Kidney (tissue), 13 donors: ENCODE measurements at regions not wholly inside any gene's neighbourhood (a gene's known extent, or its start where the extent isn't known, plus 50 kb on each side); places are given as distances from the start of the nearest gene placed in this dataset.

Experiments used
- DNase-seq, 5 donors: peaks; one replicate each; pipeline ENCODE4 v3.0.0-alpha.2; 2013 to 2020
- FAIRE-seq: peaks from 2 replicates; lab custom pipeline; 2012; peaks lifted over from hg19 to GRCh38; lab: Jason Lieb, UNC
- H3K27ac ChIP-seq, 2 donors: one replicate each; pipeline ENCODE4 v1.7.0; 2013; ENCODE audit warnings: low read depth in 2 of 2, low read length in 2 of 2, inconsistent platforms in 1 of 2
- H3K27me3 ChIP-seq: one replicate; pipeline ENCODE4 v1.7.1; 2013; ENCODE audit warnings: low read length, inconsistent platforms; ENCODE audit not compliant: control insufficient read depth, insufficient read depth
- H3K36me3 ChIP-seq, 3 donors: one replicate each; pipeline versions ENCODE4 v1.7.0 to v1.7.1; 2013; ENCODE audit warnings: low read length in 3 of 3, control low read depth in 1 of 3, inconsistent platforms in 1 of 3; ENCODE audit not compliant: insufficient read depth in 3 of 3, control insufficient read depth in 2 of 3
- H3K4me1 ChIP-seq, 3 donors: one replicate each; pipeline versions ENCODE4 v1.7.0 to v1.7.1; 2013; ENCODE audit warnings: low read length in 3 of 3, inconsistent platforms in 1 of 3, low read depth in 1 of 3; ENCODE audit not compliant: control insufficient read depth in 2 of 3, insufficient read depth in 2 of 3
- H3K4me3 ChIP-seq, 3 donors: one replicate each; pipeline versions ENCODE4 v1.7.0 to v1.8.1; 2013; ENCODE audit warnings: low read length in 3 of 3, control low read depth in 1 of 3, inconsistent platforms in 1 of 3
- H3K9ac ChIP-seq, 3 donors: one replicate each; pipeline versions ENCODE4 v1.7.0 to v1.7.1; 2013; ENCODE audit warnings: low read length in 3 of 3, control low read depth in 1 of 3, inconsistent platforms in 1 of 3
- H3K9me3 ChIP-seq, 3 donors: one replicate each; pipeline versions ENCODE4 v1.7.0 to v1.7.1; 2013; ENCODE audit warnings: low read length in 3 of 3, control low read depth in 1 of 3, inconsistent platforms in 1 of 3; ENCODE audit not compliant: control insufficient read depth in 2 of 3, insufficient read depth in 1 of 3
- intact Hi-C: fragments of 100-400 bp; cut with DNase I; formaldehyde crosslinking; loops from one replicate; pipeline ENCODE4 v1.11.1; 2022
- TF ChIP-seq, protein P1 (sequence below): IDR thresholded peaks from 3 replicates; pipeline ENCODE4 v1.5.1; 2012; ENCODE audit warnings: mild to moderate bottlenecking, moderate library complexity, borderline replicate concordance; ENCODE audit not compliant: insufficient read depth; ENCODE audit errors: extremely low read depth
- donor health status: control.
- donor health status: control.
- donor health status: control.
- donor health status: control.
- donor health status: control.
- donor health status: DM: yes; HTN: yes; CAD: no.
- donor health status: Normal renal cell carcinoma (clear cell type).

DNA sequence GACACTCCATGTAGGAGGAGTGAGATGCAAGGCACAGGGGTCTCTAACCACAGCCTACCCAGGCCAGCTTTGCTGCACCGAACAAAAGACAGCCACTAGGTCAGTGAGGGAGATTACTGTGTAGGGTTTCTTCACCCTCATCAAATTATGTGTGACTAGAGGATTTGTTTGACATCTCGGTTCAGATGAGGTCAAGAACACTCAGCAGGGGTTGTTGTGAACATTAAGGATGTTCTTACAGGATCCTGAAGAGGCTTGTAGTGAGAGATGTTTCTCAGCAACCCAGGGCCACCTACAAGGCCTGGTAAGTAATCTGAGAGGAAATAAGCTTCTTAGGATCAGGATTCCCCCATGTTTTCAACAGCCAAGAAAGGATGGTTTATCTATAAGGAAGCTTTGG, 202.1 kb downstream of the NXPE2 start:
- no peaks in the 10 kb centered on the region for H3K36me3 ChIP-seq
- H3K27ac ChIP-seq, result no peak overlapping the region
- H3K9me3 ChIP-seq, result no peaks in the 10 kb centered on the region
- FAIRE-seq (no peak), DNase-seq (no peak)
- H3K27me3 ChIP-seq, result no peaks in the 10 kb centered on the region
- TF ChIP-seq, protein P1, sequence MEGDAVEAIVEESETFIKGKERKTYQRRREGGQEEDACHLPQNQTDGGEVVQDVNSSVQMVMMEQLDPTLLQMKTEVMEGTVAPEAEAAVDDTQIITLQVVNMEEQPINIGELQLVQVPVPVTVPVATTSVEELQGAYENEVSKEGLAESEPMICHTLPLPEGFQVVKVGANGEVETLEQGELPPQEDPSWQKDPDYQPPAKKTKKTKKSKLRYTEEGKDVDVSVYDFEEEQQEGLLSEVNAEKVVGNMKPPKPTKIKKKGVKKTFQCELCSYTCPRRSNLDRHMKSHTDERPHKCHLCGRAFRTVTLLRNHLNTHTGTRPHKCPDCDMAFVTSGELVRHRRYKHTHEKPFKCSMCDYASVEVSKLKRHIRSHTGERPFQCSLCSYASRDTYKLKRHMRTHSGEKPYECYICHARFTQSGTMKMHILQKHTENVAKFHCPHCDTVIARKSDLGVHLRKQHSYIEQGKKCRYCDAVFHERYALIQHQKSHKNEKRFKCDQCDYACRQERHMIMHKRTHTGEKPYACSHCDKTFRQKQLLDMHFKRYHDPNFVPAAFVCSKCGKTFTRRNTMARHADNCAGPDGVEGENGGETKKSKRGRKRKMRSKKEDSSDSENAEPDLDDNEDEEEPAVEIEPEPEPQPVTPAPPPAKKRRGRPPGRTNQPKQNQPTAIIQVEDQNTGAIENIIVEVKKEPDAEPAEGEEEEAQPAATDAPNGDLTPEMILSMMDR, result no peak
- H3K4me1 ChIP-seq, result no peaks in the 10 kb centered on the region
- H3K4me3 ChIP-seq, result no peak overlapping the region
- intact Hi-C loops, result no loop called here
- H3K9ac ChIP-seq, result no peak overlapping the region

DNA sequence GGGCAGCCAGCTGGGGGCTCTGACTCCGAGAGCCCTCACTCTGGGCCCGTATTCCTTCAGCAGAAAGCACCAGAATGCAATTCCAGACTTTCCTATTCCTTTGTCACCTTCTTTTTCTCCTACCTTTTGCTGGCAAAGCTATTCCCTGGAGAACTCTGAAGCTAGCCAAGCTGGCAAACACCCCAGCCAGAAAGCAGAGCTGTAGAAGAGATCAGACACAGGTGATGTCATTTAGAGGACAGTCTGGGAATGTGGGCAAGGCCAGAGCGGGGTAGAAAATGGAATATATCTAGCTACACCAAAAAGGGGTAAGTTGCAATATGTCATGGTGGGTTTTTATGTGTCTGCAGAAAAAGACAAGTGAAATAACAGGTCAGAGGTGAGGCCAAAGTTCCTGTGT, 205.1 kb downstream of the NXPE2 start:
- DNase-seq, result no peak
- TF ChIP-seq, protein P1, result no peak
- intact Hi-C loops, result no loop called here
- H3K9me3 ChIP-seq, result no peaks in the 10 kb centered on the region
- H3K9ac ChIP-seq, result no peak overlapping the region
- H3K36me3 ChIP-seq, result no peaks in the 10 kb centered on the region
- no peak overlapping the region for H3K27ac ChIP-seq
- no peaks in the 10 kb centered on the region for H3K4me1 ChIP-seq
- H3K4me3 ChIP-seq, result no peak overlapping the region
- no peaks in the 10 kb centered on the region for H3K27me3 ChIP-seq
- FAIRE-seq, result no peak

DNA sequence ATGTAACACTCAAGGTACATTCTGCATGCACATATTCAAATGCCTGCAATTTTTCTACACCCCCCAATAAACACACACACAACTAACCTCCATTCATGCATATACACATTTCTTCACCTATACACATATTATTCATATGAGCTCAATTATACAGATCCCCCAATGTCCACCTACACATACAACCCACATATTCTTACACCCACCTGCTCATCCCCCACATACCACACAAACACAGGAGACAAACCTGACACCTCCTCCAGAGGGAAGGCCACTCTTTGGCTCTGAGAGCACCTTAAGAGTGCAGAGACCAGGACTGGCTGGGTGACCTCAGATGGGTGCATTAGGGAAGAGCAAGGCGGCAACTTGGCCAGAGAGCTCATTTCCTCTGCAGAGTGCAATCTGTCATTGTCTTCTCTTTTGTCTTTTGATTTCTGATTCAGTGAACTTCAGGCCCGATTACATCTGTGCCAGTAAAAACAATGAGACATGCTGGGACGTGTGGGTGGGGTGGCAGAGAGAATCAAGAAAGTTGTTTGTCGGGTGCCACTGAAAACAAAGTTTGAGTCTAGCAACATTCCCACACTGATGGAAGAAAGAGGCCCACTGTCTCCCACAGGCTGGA, 208.4 kb downstream of the NXPE2 start:
- no peak for DNase-seq
- H3K4me1 ChIP-seq, result peaks cover 0 to 12% (median 3%) of the 10 kb centered on the region in 3 donors
- intact Hi-C loops, result no loop called here
- no peak overlapping the region for H3K9ac ChIP-seq
- no peak for FAIRE-seq
- no peak overlapping the region for H3K4me3 ChIP-seq
- H3K27ac ChIP-seq, result no peak overlapping the region
- H3K36me3 ChIP-seq, result no peaks in the 10 kb centered on the region
- H3K27me3 ChIP-seq, result no peaks in the 10 kb centered on the region
- no peaks in the 10 kb centered on the region for H3K9me3 ChIP-seq
- TF ChIP-seq, protein P1, result no peak

DNA sequence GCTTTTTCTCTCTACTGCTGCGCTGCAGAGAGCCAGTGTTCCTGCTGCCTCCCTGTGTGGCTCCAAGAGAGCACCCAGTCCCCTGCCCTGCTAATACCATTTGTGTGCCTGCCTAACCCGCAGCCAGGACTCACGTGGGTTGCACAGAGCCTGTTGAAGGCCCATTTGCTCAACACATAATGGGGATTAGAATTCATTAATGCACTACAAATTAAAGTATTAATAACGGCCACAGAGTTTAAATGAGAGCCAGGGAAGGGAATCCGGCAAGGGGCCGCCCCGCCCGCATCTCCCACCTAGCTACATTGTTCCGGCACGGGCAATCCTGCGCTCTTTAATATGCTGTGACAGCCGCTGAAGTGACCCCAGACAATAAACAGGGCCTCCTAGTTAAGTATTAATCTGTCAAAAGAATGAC, 211.3 kb downstream of the NXPE2 start:
- Histone ChIP-seq H3K4me1 (peaks cover 0 to 12% (median 3%) of the 10 kb centered on the region in 3 donors), H3K27me3 (no peaks in the 10 kb centered on the region), H3K36me3 (no peaks in the 10 kb centered on the region), H3K4me3 (no peak overlapping the region), H3K27ac (no peak overlapping the region), H3K9ac (no peak overlapping the region), H3K9me3 (no peaks in the 10 kb centered on the region)
- DNase-seq (peak in 2 of 5 donors; percentile 19 to 35), FAIRE-seq (no peak)
- TF ChIP-seq, protein P1, result no peak
- intact Hi-C loops, result no loop called here
